Upper lobe of left lung (tissue), 6 donors: ENCODE measurements at regions not wholly inside any gene's neighbourhood (a gene's known extent, or its start where the extent isn't known, plus 50 kb on each side); places are given as distances from the start of the nearest gene placed in this dataset.

Source experiments
- ATAC-seq, 2 donors: fragments of 200-7000 bp; cut with Tn5 transposase; one replicate each; pipeline ENCODE4 v1.9.1; 2022; ENCODE audit warnings: mild to moderate bottlenecking in 2 of 2, moderate library complexity in 2 of 2; ENCODE audit not compliant: low FRiP score in 2 of 2
- DNase-seq, 2 donors: peaks; one replicate each; pipeline ENCODE4 v3.0.0-alpha.2; 2019 to 2020
- H3K27ac ChIP-seq, 4 donors: fragments of 200-600 bp; sonication (generic); one replicate each; pipeline ENCODE4 v1.5.1; 2016 to 2019
- H3K27me3 ChIP-seq, 4 donors: fragments of 200-600 bp; sonication (generic); one replicate each; pipeline ENCODE4 v1.5.1; 2017 to 2019
- H3K36me3 ChIP-seq, 4 donors: fragments of 200-600 bp; sonication (generic); one replicate each; pipeline ENCODE4 v1.5.1; 2016 to 2019
- H3K4me1 ChIP-seq, 4 donors: fragments of 200-600 bp; sonication (generic); one replicate each; pipeline ENCODE4 v1.5.1; 2018 to 2019
- H3K4me3 ChIP-seq, 4 donors: fragments of 200-600 bp; sonication (generic); one replicate each; pipeline ENCODE4 v1.5.1; 2017 to 2019; ENCODE audit warnings: mild to moderate bottlenecking in 2 of 4, moderate library complexity in 1 of 4
- H3K9me3 ChIP-seq, 4 donors: fragments of 200-600 bp; sonication (generic); one replicate each; pipeline ENCODE4 v1.5.1; 2018 to 2019
- CTCF ChIP-seq, 6 experiments: fragments of 450-650 bp in 4 of 6; fragments of 200-600 bp in 2 of 6; sonication (generic) in 2 of 6; IDR thresholded peaks; one replicate each; pipeline ENCODE4 v1.5.1; 2016 to 2019; ENCODE audit warnings: antibody characterized with exemption in 6 of 6
- EP300 ChIP-seq, 4 donors: sonication (generic); formaldehyde crosslinking; IDR thresholded peaks; one replicate each; pipeline ENCODE4 v1.5.1; 2017; ENCODE audit warnings: antibody characterized with exemption in 4 of 4, control low read depth in 2 of 4
- POLR2A ChIP-seq, 4 donors: fragments of 450-650 bp; IDR thresholded peaks; one replicate each; pipeline ENCODE4 v1.5.1; 2016 to 2017; ENCODE audit warnings: antibody characterized with exemption in 4 of 4, mild to moderate bottlenecking in 2 of 4
- POLR2AphosphoS5 ChIP-seq, 2 donors: sonication (generic); formaldehyde crosslinking; IDR thresholded peaks; one replicate each; pipeline ENCODE4 v1.5.1; 2017; ENCODE audit warnings: antibody characterized with exemption in 2 of 2
- WGBS, 2 donors: methylation state at CpG; one replicate each; pipeline ENCODE4 v1.1.5; 2017 to 2018; 5-methylcytosine and 5-hydroxymethylcytosine counted together
- donor health status: DM: no; HTN: no; CAD: no; lungs with moderate emphysema.
- donor health status: DM: no; HTN: yes; CAD: no; lungs with severe emphysema.

GRCh38 chr1:22313321-22313720 lies 138.3 kb upstream of the ZBTB40 start:
- H3K4me3 ChIP-seq: no peak overlapping the region
- no peaks in the 10 kb centered on the region for H3K36me3 ChIP-seq
- no peaks in the 10 kb centered on the region for H3K4me1 ChIP-seq
- H3K27ac ChIP-seq: no peak overlapping the region
- H3K27me3 ChIP-seq: no peaks in the 10 kb centered on the region
- DNase-seq (peak in 1 of 2 donors; percentile 10), ATAC-seq (no peak)
- WGBS, 2 donors: 82 to 90% methylated on average over 7 to 8 of the region's 8 CpGs
- H3K9me3 ChIP-seq: no peaks in the 10 kb centered on the region
- TF ChIP-seq POLR2AphosphoS5 (IDR thresholded peaks at IDR 0.05) (no peak), EP300 (IDR thresholded peaks at IDR 0.05) (no peak), CTCF (IDR thresholded peaks at IDR 0.05) (no peak)

GRCh38 chr1:22314706-22315105 lies 136.9 kb upstream of the ZBTB40 start:
- H3K4me3 ChIP-seq: no peak overlapping the region
- H3K4me1 ChIP-seq: no peaks in the 10 kb centered on the region
- no peaks in the 10 kb centered on the region for H3K9me3 ChIP-seq
- TF ChIP-seq POLR2AphosphoS5 (IDR thresholded peaks at IDR 0.05) (no peak), CTCF (IDR thresholded peaks at IDR 0.05) (no peak), POLR2A (IDR thresholded peaks at IDR 0.05) (no peak), EP300 (IDR thresholded peaks at IDR 0.05) (no peak)
- H3K27ac ChIP-seq: no peak overlapping the region
- WGBS, 2 donors: 92 to 93% methylated on average over 11 of the region's 11 CpGs
- H3K36me3 ChIP-seq: no peaks in the 10 kb centered on the region
- ATAC-seq (no peak), DNase-seq (no peak)
- no peaks in the 10 kb centered on the region for H3K27me3 ChIP-seq

- no peaks in the 10 kb centered on the region for H3K27me3 ChIP-seq
- DNase-seq: peak; percentile 12 to 62
- no peaks in the 10 kb centered on the region for H3K9me3 ChIP-seq
- no peaks in the 10 kb centered on the region for H3K36me3 ChIP-seq
- H3K4me3 ChIP-seq: no peak overlapping the region
- no peak overlapping the region for H3K27ac ChIP-seq
- H3K4me1 ChIP-seq: no peaks in the 10 kb centered on the region
- ATAC-seq: no peak
- TF ChIP-seq EP300 (IDR thresholded peaks at IDR 0.05): no peak
- no peak for TF ChIP-seq POLR2AphosphoS5 (IDR thresholded peaks at IDR 0.05)
- TF ChIP-seq POLR2A (IDR thresholded peaks at IDR 0.05): no peak
- TF ChIP-seq CTCF (IDR thresholded peaks at IDR 0.05): no peak
- WGBS, 2 donors: 72 to 88% methylated on average over 18 to 20 of the region's 21 CpGs
Measured at GRCh38 chr1:22315315-22316078, 136.2 kb upstream of the ZBTB40 start.

DNA sequence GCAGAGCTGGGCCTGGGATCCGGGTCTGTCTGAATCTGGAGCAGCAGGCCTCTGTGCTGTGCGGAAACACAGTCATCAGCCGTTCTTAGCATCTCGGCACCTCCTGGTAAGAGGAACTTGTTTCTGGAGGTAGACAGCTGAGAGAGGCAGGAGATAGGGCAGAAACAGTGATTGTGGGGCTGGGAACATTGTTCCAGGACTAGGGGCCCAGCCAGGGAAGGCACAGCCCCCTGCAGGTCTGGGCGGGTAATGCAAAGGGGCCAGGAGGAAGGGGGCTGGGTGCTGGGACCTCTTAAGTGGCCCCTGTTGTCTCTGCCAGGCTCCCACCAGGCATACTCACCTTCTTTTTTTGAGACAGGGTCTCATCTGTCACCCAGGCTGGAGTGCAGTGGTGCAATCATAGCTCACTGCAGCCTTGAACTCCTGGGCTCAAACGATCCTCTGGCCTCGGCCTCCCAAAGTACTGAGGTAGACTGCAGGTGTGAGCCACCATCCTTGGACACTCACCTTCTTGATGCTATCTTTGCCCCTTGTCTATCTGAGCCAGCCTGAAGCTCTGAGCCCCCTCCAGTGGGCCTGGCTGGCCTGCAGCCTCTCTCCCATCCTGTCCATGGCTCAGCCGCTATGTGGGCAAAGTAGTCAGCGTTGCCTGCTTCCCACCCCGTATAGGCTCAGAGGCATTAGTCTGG lies 134.3 kb upstream of the ZBTB40 start:
- ATAC-seq (no peak), DNase-seq (no peak)
- no peak overlapping the region for H3K4me3 ChIP-seq
- no peak overlapping the region for H3K27ac ChIP-seq
- WGBS, 2 donors: 77 to 84% methylated on average over 10 of the region's 10 CpGs
- H3K27me3 ChIP-seq: no peaks in the 10 kb centered on the region
- no peaks in the 10 kb centered on the region for H3K36me3 ChIP-seq
- H3K9me3 ChIP-seq: no peaks in the 10 kb centered on the region
- TF ChIP-seq CTCF (IDR thresholded peaks at IDR 0.05) (peak in 5 of 6 experiments; percentile 24 to 46 (median 26)), POLR2A (IDR thresholded peaks at IDR 0.05) (no peak), EP300 (IDR thresholded peaks at IDR 0.05) (no peak), POLR2AphosphoS5 (IDR thresholded peaks at IDR 0.05) (no peak)
- no peaks in the 10 kb centered on the region for H3K4me1 ChIP-seq
